Lower lobe of right lung (tissue), 2 donors: ENCODE measurements at regions not wholly inside any gene's neighbourhood (a gene's known extent, or its start where the extent isn't known, plus 50 kb on each side); places are given as distances from the start of the nearest gene placed in this dataset.

Source experiments
- ATAC-seq, 2 donors: fragments of 200-7000 bp; cut with Tn5 transposase; one replicate each; pipeline ENCODE4 v1.9.1; 2020 to 2022; ENCODE audit warnings: mild to moderate bottlenecking in 2 of 2, moderate library complexity in 2 of 2
- DNase-seq: peaks from one replicate; pipeline ENCODE4 v3.0.0-alpha.2; 2020
- H3K27ac ChIP-seq: fragments of 200-600 bp; one replicate; pipeline ENCODE4 v1.8.0; 2022
- H3K27me3 ChIP-seq: fragments of 200-600 bp; one replicate; pipeline ENCODE4 v1.8.0; 2022; ENCODE audit warnings: low read depth
- H3K36me3 ChIP-seq: fragments of 200-600 bp; one replicate; pipeline ENCODE4 v1.8.0; 2022; ENCODE audit warnings: mild to moderate bottlenecking
- H3K4me1 ChIP-seq: fragments of 200-600 bp; one replicate; pipeline ENCODE4 v1.8.0; 2022
- H3K4me3 ChIP-seq: fragments of 200-600 bp; one replicate; pipeline ENCODE4 v1.8.0; 2022; ENCODE audit warnings: mild to moderate bottlenecking
- H3K9me3 ChIP-seq: fragments of 200-600 bp; one replicate; pipeline ENCODE4 v1.8.0; 2022
- CTCF ChIP-seq: fragments of 200-600 bp; IDR thresholded peaks from one replicate; pipeline ENCODE4 v1.8.0; 2022; ENCODE audit warnings: antibody characterized with exemption, mild to moderate bottlenecking
- intact Hi-C: fragments of 100-400 bp; cut with DNase I; formaldehyde crosslinking; loops from one replicate; pipeline ENCODE4 v1.11.0; 2022
- donor health status: DM: no; HTN: yes; CAD: no; lungs with severe emphysema.

DNA sequence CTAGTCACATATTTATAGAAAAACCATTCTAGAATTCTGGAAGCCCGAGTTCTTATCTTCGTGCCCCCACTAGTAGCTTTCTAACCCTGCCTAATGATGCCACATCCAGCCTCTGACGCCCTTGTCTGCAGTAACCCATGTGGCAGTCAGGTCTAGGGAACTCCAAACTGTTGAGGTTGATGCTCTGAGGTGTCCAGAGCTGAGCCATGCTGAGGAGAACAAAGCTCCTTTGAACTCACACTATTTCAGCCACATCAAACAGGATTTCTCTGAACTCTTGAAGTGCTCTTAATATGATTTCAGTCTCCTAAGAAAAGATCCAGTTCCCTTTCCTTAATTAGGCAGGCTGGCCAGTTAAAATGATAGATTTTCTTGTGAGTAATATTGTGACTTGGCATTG lies 150.5 kb upstream of the ST8SIA2 start:
- no peak for TF ChIP-seq CTCF
- Histone ChIP-seq H3K36me3 (no peaks in the 10 kb centered on the region), H3K9me3 (peaks cover 7% of the 10 kb centered on the region), H3K4me3 (no peak overlapping the region), H3K4me1 (no peaks in the 10 kb centered on the region), H3K27me3 (peaks cover 4% of the 10 kb centered on the region), H3K27ac (no peak overlapping the region)
- ATAC-seq (no peak), DNase-seq (no peak)
- intact Hi-C loops, result no loop called here

DNA sequence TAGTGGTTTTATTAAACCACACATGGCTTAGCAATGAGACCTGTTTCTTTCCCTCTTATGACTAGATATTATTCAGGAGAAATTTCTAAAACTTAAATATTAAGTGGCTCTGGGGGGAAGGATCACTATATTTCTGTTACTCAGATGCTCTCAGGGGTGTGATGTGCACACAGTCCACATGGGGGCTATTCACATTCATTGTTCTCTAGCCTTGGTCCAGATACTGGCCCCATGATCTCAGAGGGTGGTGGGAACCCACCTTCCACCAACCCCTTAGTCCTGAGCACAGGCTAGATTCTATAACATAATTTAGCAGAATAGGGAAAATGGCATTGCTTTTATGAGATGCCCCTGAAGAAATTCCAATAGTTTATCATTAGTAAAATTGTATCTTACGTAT lies 149.0 kb upstream of the ST8SIA2 start:
- H3K9me3 ChIP-seq, result no peaks in the 10 kb centered on the region
- H3K4me3 ChIP-seq, result no peak overlapping the region
- no peaks in the 10 kb centered on the region for H3K4me1 ChIP-seq
- no peak overlapping the region for H3K27ac ChIP-seq
- DNase-seq (no peak), ATAC-seq (no peak)
- TF ChIP-seq CTCF, result no peak
- no peaks in the 10 kb centered on the region for H3K36me3 ChIP-seq
- H3K27me3 ChIP-seq, result peaks cover 4% of the 10 kb centered on the region
- intact Hi-C loops, result no loop called here

- Histone ChIP-seq H3K36me3 (no peaks in the 10 kb centered on the region), H3K4me1 (no peaks in the 10 kb centered on the region), H3K9me3 (no peaks in the 10 kb centered on the region), H3K27me3 (peaks cover 4% of the 10 kb centered on the region), H3K27ac (no peak overlapping the region), H3K4me3 (no peak overlapping the region)
- intact Hi-C loops, result no loop called here
- DNase-seq (no peak), ATAC-seq (peak; percentile 57 to 74)
- no peak for TF ChIP-seq CTCF
Measured at GRCh38 chr15:92247649-92248242, 145.9 kb upstream of the ST8SIA2 start.

- Histone ChIP-seq H3K27ac (no peak overlapping the region), H3K9me3 (no peaks in the 10 kb centered on the region), H3K27me3 (no peaks in the 10 kb centered on the region), H3K4me1 (no peaks in the 10 kb centered on the region), H3K36me3 (no peaks in the 10 kb centered on the region), H3K4me3 (no peak overlapping the region)
- TF ChIP-seq CTCF, result no peak
- no peak for ATAC-seq
- no peak for DNase-seq
- intact Hi-C loops, result no loop called here
Measured at GRCh38 chr15:92266796-92267685, 126.6 kb upstream of the ST8SIA2 start.

- no peak for TF ChIP-seq CTCF
- DNase-seq (no peak), ATAC-seq (peak; percentile 19 to 29)
- Histone ChIP-seq H3K4me1 (no peaks in the 10 kb centered on the region), H3K9me3 (no peaks in the 10 kb centered on the region), H3K4me3 (no peak overlapping the region), H3K36me3 (no peaks in the 10 kb centered on the region), H3K27me3 (no peaks in the 10 kb centered on the region), H3K27ac (no peak overlapping the region)
- intact Hi-C loops, result no loop called here
Measured at GRCh38 chr15:92268900-92269299, 124.8 kb upstream of the ST8SIA2 start.
